ENCODE measurements at regions not wholly inside any gene's neighbourhood (a gene's known extent, or its start where the extent isn't known, plus 50 kb on each side); places are given as distances from the start of the nearest gene placed in this dataset.

- no peak overlapping the region for H3K4me2 ChIP-seq (ENCODE audit: low read length)
- no peaks in the 10 kb centered on the region for H3K27me3 ChIP-seq (ENCODE audit: control insufficient read depth, low read length)
- H3K9me2 ChIP-seq (replicated peaks; ENCODE audit: control insufficient read depth, low read length): no peaks in the 10 kb centered on the region
- no peak for TF ChIP-seq EZH2phosphoT487 (IDR thresholded peaks at IDR 0.05; ENCODE audit: borderline replicate concordance, low read length)
- no peak for TF ChIP-seq CTCF (IDR thresholded peaks at IDR 0.05; ENCODE audit: low read depth, low read length, poor library complexity, severe bottlenecking)
- no peak overlapping the region for H3K27ac ChIP-seq (ENCODE audit: low read depth, low read length)
- H3K4me1 ChIP-seq (ENCODE audit: control insufficient read depth, low read length): no peaks in the 10 kb centered on the region
- H3K36me3 ChIP-seq (ENCODE audit: control insufficient read depth, low read length): no peaks in the 10 kb centered on the region
- peaks cover 14% of the 10 kb centered on the region; the same call in 1 of the 2 replicates for H3K9me3 ChIP-seq (ENCODE audit: control insufficient read depth, insufficient read depth, low read length)
- H3K79me2 ChIP-seq (ENCODE audit: control insufficient read depth, low read length): no peaks in the 10 kb centered on the region
- H3F3A ChIP-seq (ENCODE audit: control insufficient read depth, insufficient read depth): no peaks in the 10 kb centered on the region
- H3K4me3 ChIP-seq (ENCODE audit: low read length): no peak overlapping the region
- no peaks in the 10 kb centered on the region for H4K20me1 ChIP-seq (ENCODE audit: control insufficient read depth, insufficient read depth, low read depth, low read length)
Measured at GRCh38 chr19:56972291-56972841, 131.8 kb upstream of the PEG3 start.

DNA sequence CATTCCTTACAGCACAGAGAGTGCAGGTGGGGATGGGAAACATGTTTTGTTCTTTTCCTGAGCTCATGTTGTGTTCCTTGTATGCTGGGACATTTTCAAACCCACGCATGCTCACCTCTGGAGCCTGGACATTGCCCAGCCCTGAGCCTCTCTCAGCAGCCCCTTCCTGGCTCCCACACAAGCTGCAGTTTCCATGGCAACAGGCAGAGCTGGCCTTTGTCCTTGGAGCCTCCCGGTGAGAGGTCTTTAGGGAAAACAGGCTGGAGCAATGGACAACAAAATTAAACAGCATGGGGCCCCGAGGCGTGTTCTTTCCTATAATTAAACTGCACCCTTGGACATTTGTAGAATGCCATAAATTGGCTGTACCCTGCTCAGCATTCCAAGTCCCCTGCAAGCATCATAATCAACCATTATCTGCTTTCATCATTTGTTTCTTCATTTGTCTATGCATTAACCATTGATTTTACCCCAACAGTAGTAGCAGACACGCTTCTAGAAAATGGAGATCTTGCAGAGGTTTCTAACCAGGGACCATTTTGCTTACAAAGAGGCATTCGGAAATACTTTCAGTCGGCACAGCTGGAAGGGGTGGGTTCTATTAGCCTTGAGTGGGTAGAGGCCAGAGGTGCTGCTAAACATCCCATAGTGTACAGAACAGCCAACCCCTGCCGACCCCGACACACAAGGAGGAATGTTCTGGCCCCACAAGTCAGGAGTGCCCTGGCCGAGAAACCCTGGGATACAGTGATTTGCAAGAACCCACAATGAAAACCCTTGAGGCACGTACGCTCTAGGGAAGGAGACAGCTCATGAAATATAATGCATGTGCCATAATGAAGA lies 133.4 kb upstream of the PEG3 start:
- Histone ChIP-seq H3K9me3 (ENCODE audit: control insufficient read depth, insufficient read depth, low read length) (peaks cover 14% of the 10 kb centered on the region; the same call in 1 of the 2 replicates), H3K36me3 (ENCODE audit: control insufficient read depth, low read length) (no peaks in the 10 kb centered on the region), H3K79me2 (ENCODE audit: control insufficient read depth, low read length) (no peaks in the 10 kb centered on the region), H3K27ac (ENCODE audit: low read depth, low read length) (no peak overlapping the region), H3K27me3 (ENCODE audit: control insufficient read depth, low read length) (no peaks in the 10 kb centered on the region), H3K4me2 (ENCODE audit: low read length) (no peak overlapping the region), H4K20me1 (ENCODE audit: control insufficient read depth, insufficient read depth, low read depth, low read length) (no peaks in the 10 kb centered on the region), H3K4me1 (ENCODE audit: control insufficient read depth, low read length) (no peaks in the 10 kb centered on the region), H3K9me2 (replicated peaks; ENCODE audit: control insufficient read depth, low read length) (no peaks in the 10 kb centered on the region), H3F3A (ENCODE audit: control insufficient read depth, insufficient read depth) (no peaks in the 10 kb centered on the region), H3K4me3 (ENCODE audit: low read length) (no peak overlapping the region)
- TF ChIP-seq CTCF (IDR thresholded peaks at IDR 0.05; ENCODE audit: low read depth, low read length, poor library complexity, severe bottlenecking): no peak
- TF ChIP-seq EZH2phosphoT487 (IDR thresholded peaks at IDR 0.05; ENCODE audit: borderline replicate concordance, low read length): no peak

- Histone ChIP-seq H3K9me3 (ENCODE audit: control insufficient read depth, insufficient read depth, low read length) (peaks cover 14% of the 10 kb centered on the region; the same call in 1 of the 2 replicates), H3K4me1 (ENCODE audit: control insufficient read depth, low read length) (no peaks in the 10 kb centered on the region), H3K79me2 (ENCODE audit: control insufficient read depth, low read length) (no peaks in the 10 kb centered on the region), H3K36me3 (ENCODE audit: control insufficient read depth, low read length) (no peaks in the 10 kb centered on the region), H3K9me2 (replicated peaks; ENCODE audit: control insufficient read depth, low read length) (no peaks in the 10 kb centered on the region), H4K20me1 (ENCODE audit: control insufficient read depth, insufficient read depth, low read depth, low read length) (no peaks in the 10 kb centered on the region), H3K4me2 (ENCODE audit: low read length) (no peak overlapping the region), H3K27me3 (ENCODE audit: control insufficient read depth, low read length) (no peaks in the 10 kb centered on the region), H3K4me3 (ENCODE audit: low read length) (no peak overlapping the region), H3K27ac (ENCODE audit: low read depth, low read length) (no peak overlapping the region), H3F3A (ENCODE audit: control insufficient read depth, insufficient read depth) (no peaks in the 10 kb centered on the region)
- TF ChIP-seq CTCF (IDR thresholded peaks at IDR 0.05; ENCODE audit: low read depth, low read length, poor library complexity, severe bottlenecking) (no peak), EZH2phosphoT487 (IDR thresholded peaks at IDR 0.05; ENCODE audit: borderline replicate concordance, low read length) (no peak)
Measured at GRCh38 chr19:56974556-56975207, 134.2 kb upstream of the PEG3 start.
